ENCODE measurements at regions not wholly inside any gene's neighbourhood (a gene's known extent, or its start where the extent isn't known, plus 50 kb on each side); places are given as distances from the start of the nearest gene placed in this dataset.

- TF ChIP-seq CTCF (optimal IDR thresholded peaks at IDR 0.05 in 1 of 3, IDR thresholded peaks at IDR 0.05 in 1 of 3, conservative IDR thresholded peaks at IDR 0.05 in 1 of 3; ENCODE audit: extremely low read depth in 1 of 3, insufficient read depth in 2 of 3, low read length in 3 of 3) (no peak), EZH2 (IDR thresholded peaks at IDR 0.05; ENCODE audit: low read length) (no peak)
Measured at GRCh38 chr5:6090838-6091237, 287.5 kb downstream of the MED10 start.

Measured in keratinocyte (primary cell).